PC-9 (cell line): ENCODE measurements at regions not wholly inside any gene's neighbourhood (a gene's known extent, or its start where the extent isn't known, plus 50 kb on each side); places are given as distances from the start of the nearest gene placed in this dataset.

Experiments used
- BruUV-seq: library from RNA; stranded (reverse); fragments of 400-500 nt; replicated peaks from 2 replicates; lab custom pipeline; 2021; lab: Mats Ljungman, UMichigan
- CTCF ChIA-PET: fragments of 300-600 bp; sonication (Branson Sonifier 250); formaldehyde crosslinking; loops from one replicate; lab custom pipeline; 2022; ENCODE audit warnings: antibody characterized with exemption; lab: Charles Lee
- POLR2A ChIA-PET: fragments of 300-600 bp; sonication (Branson Sonifier 250); formaldehyde crosslinking; loops from one replicate; lab custom pipeline; 2022; ENCODE audit warnings: antibody characterized with exemption; ENCODE audit not compliant: unreplicated experiment; lab: Charles Lee
- DNase-seq, 2 experiments: peaks; one replicate each; pipeline versions ENCODE4 v3.0.0 to v3.0.0-alpha.2; 2015 to 2022; ENCODE audit warnings: mixed read lengths in 1 of 2
- H2AFZ ChIP-seq: fragments of 200-600 bp; sonication (generic); 2 replicates; pipeline ENCODE4 v1.8.1; 2017; ENCODE audit warnings: antibody characterized with exemption
- H3F3A ChIP-seq: fragments of 200-600 bp; sonication (generic); 2 replicates; pipeline ENCODE4 v1.8.1; 2017; ENCODE audit warnings: antibody characterized with exemption, mild to moderate bottlenecking, low read depth; ENCODE audit not compliant: insufficient read depth
- H3K27ac ChIP-seq: fragments of 200-600 bp; sonication (generic); 2 replicates; pipeline ENCODE4 v1.6.1; 2016; ENCODE audit warnings: mixed run types
- H3K27me3 ChIP-seq: fragments of 200-600 bp; sonication (generic); 2 replicates; pipeline ENCODE4 v1.6.1; 2016; ENCODE audit warnings: low read depth, mixed run types; ENCODE audit not compliant: insufficient read depth
- H3K36me3 ChIP-seq: fragments of 200-600 bp; sonication (generic); 2 replicates; pipeline ENCODE4 v1.6.1; 2016; ENCODE audit warnings: low read depth, mixed run types
- H3K4me1 ChIP-seq: fragments of 200-600 bp; sonication (generic); replicated peaks from 2 replicates; pipeline ENCODE4 v1.6.1; 2016; ENCODE audit warnings: mixed run types; ENCODE audit not compliant: insufficient read depth
- H3K4me2 ChIP-seq: fragments of 200-600 bp; sonication (generic); 2 replicates; pipeline ENCODE4 v1.6.1; 2017; ENCODE audit warnings: mixed run types
- H3K4me3 ChIP-seq: fragments of 200-600 bp; sonication (generic); 2 replicates; pipeline ENCODE4 v1.6.1; 2016; ENCODE audit warnings: mixed run types
- H3K79me2 ChIP-seq: fragments of 200-600 bp; sonication (generic); 2 replicates; pipeline ENCODE4 v1.6.1; 2017; ENCODE audit warnings: low read depth, mixed run types
- H3K9me2 ChIP-seq: fragments of 200-600 bp; sonication (generic); 2 replicates; pipeline ENCODE4 v1.8.1; 2017; ENCODE audit warnings: mild to moderate bottlenecking; ENCODE audit not compliant: insufficient read depth
- H3K9me3 ChIP-seq: fragments of 200-600 bp; sonication (generic); 2 replicates; pipeline ENCODE4 v1.8.1; 2016; ENCODE audit warnings: low read depth; ENCODE audit not compliant: insufficient read depth
- H4K20me1 ChIP-seq: fragments of 200-600 bp; sonication (generic); 2 replicates; pipeline ENCODE4 v1.8.1; 2017; ENCODE audit not compliant: insufficient read depth
- EZH2 ChIP-seq: fragments of 200-600 bp; sonication (generic); IDR thresholded peaks from 2 replicates; pipeline ENCODE4 v1.8.0; 2017; ENCODE audit warnings: antibody characterized with exemption, low read depth
- intact Hi-C: fragments of 100-400 bp; cut with micrococcal nuclease; formaldehyde crosslinking; loops from one replicate; pipeline ENCODE4 v1.10.0; 2022; ENCODE audit not compliant: unreplicated experiment
- TF ChIP-seq, protein P1 (sequence below): fragments of 200-600 bp; sonication (generic); conservative IDR thresholded peaks from 2 replicates; pipeline ENCODE4 v1.6.1; 2017; ENCODE audit warnings: mixed run types, antibody characterized with exemption, mild to moderate bottlenecking, moderate library complexity

DNA sequence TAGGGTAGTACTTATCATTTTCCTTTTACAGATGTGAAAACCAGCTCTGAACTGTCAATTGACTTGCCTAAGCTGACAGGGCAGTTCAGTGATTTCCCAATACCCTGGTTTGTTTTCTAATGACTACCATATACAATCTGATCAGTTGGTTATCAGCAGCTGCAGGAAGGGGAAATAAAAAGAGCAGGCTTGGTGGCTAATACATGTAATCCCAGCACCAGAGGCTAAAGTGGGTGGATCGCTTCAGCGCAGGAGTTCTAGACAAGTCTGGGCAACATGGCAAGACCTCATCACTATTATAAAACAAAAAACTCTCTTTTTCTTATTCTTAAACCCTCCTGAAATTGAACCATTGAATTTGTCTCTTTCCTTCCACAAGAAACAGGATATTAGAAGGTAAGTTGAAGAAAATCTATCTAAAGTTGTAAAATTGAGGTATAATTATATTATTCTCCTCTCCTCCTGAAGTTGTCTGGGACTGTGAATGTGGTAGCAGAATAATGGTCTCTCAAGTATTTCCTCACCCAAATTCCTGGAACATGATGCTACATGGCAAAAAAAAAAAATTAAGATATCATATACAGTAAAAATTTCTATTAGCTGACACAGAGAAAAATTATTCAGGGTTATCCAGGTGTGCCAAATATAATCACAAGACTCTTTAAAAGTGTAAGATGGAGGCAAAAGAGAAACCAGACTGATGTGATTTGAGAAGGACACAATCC, 1441.6 kb downstream of the SUCLG1 start:
- H3K36me3 ChIP-seq, result no peaks in the 10 kb centered on the region
- H3F3A ChIP-seq, result no peaks in the 10 kb centered on the region
- H3K4me3 ChIP-seq, result no peak overlapping the region
- H3K27ac ChIP-seq, result no peak overlapping the region
- no peaks in the 10 kb centered on the region for H3K4me1 ChIP-seq
- TF ChIP-seq, protein P1, sequence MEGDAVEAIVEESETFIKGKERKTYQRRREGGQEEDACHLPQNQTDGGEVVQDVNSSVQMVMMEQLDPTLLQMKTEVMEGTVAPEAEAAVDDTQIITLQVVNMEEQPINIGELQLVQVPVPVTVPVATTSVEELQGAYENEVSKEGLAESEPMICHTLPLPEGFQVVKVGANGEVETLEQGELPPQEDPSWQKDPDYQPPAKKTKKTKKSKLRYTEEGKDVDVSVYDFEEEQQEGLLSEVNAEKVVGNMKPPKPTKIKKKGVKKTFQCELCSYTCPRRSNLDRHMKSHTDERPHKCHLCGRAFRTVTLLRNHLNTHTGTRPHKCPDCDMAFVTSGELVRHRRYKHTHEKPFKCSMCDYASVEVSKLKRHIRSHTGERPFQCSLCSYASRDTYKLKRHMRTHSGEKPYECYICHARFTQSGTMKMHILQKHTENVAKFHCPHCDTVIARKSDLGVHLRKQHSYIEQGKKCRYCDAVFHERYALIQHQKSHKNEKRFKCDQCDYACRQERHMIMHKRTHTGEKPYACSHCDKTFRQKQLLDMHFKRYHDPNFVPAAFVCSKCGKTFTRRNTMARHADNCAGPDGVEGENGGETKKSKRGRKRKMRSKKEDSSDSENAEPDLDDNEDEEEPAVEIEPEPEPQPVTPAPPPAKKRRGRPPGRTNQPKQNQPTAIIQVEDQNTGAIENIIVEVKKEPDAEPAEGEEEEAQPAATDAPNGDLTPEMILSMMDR, result no peak
- no peak for TF ChIP-seq EZH2
- intact Hi-C loops, result no loop called here
- no peak for DNase-seq
- ChIA-PET CTCF (interaction anchor here (0.6 kb wide), 1 partner anchor 617 kb away, joined by 4 read pairs; no protein-coding TSS in a partner anchor), POLR2A (no interaction called here)
- no peaks in the 10 kb centered on the region for H3K79me2 ChIP-seq
- no peaks in the 10 kb centered on the region for H3K9me3 ChIP-seq
- H3K9me2 ChIP-seq, result no peaks in the 10 kb centered on the region
- no peaks in the 10 kb centered on the region for H4K20me1 ChIP-seq
- BruUV-seq, result no TSS peak
- no peak overlapping the region for H3K4me2 ChIP-seq
- H3K27me3 ChIP-seq, result no peaks in the 10 kb centered on the region
- H2AFZ ChIP-seq, result no peak overlapping the region

DNA sequence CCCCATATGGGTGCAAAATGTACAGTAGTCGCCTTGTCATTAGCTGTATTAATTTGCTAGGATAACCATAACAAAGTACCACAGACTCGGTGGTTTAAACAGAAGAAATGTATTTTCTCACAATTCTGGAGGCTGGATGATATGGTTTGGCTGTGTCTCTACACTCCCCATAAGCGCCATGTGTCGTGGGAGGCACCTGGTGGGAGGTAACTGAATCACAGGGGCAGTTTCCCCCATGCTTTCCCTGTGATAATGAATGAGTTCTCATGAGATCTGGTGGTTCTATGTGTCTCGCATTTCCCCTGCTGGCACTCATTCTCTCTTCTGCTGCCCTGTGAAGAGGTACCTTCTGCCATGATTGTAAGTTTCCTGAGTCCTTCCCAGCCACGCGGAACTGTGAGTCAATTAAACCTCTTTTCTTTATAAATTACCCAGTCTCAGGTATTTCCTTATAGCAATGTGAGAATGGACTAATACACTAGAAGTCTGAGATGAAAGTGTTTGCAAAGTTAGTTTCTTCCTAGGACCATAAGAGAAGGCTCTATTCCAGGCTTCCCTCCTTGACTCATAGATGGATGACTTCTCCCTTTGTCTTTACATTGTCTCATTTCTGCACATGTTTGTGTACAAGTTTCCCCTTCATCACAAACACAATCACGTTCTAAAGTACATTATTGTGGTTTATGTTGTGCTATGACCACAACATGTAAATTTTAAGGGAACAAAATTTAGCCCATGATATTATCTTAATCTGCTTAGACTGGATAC, 1442.6 kb downstream of the SUCLG1 start:
- DNase-seq, result no peak
- no peaks in the 10 kb centered on the region for H3K4me1 ChIP-seq
- no peaks in the 10 kb centered on the region for H3K79me2 ChIP-seq
- H3K4me3 ChIP-seq, result no peak overlapping the region
- no peaks in the 10 kb centered on the region for H4K20me1 ChIP-seq
- CTCF ChIA-PET, result interaction anchor here (0.6 kb wide), 1 partner anchor 616 kb away, joined by 4 read pairs; no protein-coding TSS in a partner anchor
- no peaks in the 10 kb centered on the region for H3K36me3 ChIP-seq
- no peaks in the 10 kb centered on the region for H3K9me3 ChIP-seq
- POLR2A ChIA-PET, result no interaction called here
- H3F3A ChIP-seq, result no peaks in the 10 kb centered on the region
- H3K9me2 ChIP-seq, result no peaks in the 10 kb centered on the region
- intact Hi-C loops, result no loop called here
- no TSS peak for BruUV-seq
- H3K27ac ChIP-seq, result no peak overlapping the region
- H3K4me2 ChIP-seq, result no peak overlapping the region
- no peak overlapping the region for H2AFZ ChIP-seq
- no peaks in the 10 kb centered on the region for H3K27me3 ChIP-seq
- TF ChIP-seq, protein P1, result no peak
- no peak for TF ChIP-seq EZH2

DNA sequence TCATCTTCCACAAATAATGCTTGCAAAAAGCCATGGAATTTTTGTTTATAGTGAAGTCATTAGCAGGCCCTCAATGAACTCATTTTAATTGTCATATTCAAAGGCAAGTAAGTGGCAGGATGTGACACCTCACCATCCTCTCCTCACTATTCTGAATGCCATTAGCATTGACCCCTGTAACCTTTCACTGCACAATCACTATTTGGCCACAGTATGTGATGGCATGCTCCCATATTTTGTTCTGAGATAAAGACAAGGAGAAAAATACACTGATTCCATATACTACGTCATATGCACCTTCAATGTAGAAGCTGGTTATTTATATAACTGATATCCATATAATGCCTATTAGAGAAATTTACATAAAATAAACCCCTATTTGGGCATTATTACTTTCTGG, 1443.2 kb downstream of the SUCLG1 start:
- BruUV-seq, result no TSS peak
- H3K27me3 ChIP-seq, result no peaks in the 10 kb centered on the region
- H3K36me3 ChIP-seq, result no peaks in the 10 kb centered on the region
- ChIA-PET POLR2A (no interaction called here), CTCF (no interaction called here)
- no peaks in the 10 kb centered on the region for H3K9me3 ChIP-seq
- H3K27ac ChIP-seq, result no peak overlapping the region
- H4K20me1 ChIP-seq, result no peaks in the 10 kb centered on the region
- no peak overlapping the region for H2AFZ ChIP-seq
- intact Hi-C loops, result no loop called here
- H3K4me2 ChIP-seq, result no peak overlapping the region
- no peaks in the 10 kb centered on the region for H3K9me2 ChIP-seq
- H3F3A ChIP-seq, result no peaks in the 10 kb centered on the region
- H3K4me3 ChIP-seq, result no peak overlapping the region
- H3K4me1 ChIP-seq, result no peaks in the 10 kb centered on the region
- TF ChIP-seq EZH2, result no peak
- TF ChIP-seq, protein P1, result no peak
- no peak for DNase-seq
- no peaks in the 10 kb centered on the region for H3K79me2 ChIP-seq
